H9 (cell line): ENCODE measurements at regions not wholly inside any gene's neighbourhood (a gene's known extent, or its start where the extent isn't known, plus 50 kb on each side); places are given as distances from the start of the nearest gene placed in this dataset.

Experiments used
- DNase-seq: peaks from one replicate; pipeline ENCODE4 v3.0.0-alpha.2; 2017
- H2AFZ ChIP-seq: one replicate; pipeline ENCODE4 v1.6.1; 2013; ENCODE audit warnings: mild to moderate bottlenecking, low read length, control low read depth, moderate library complexity
- H2AK5ac ChIP-seq: 2 replicates; pipeline ENCODE4 v1.6.1; 2013; ENCODE audit warnings: low read length, control low read depth, mixed read lengths; ENCODE audit not compliant: insufficient read length
- H2BK120ac ChIP-seq: one replicate; pipeline ENCODE4 v1.6.1; 2013; ENCODE audit warnings: low read depth, mild to moderate bottlenecking, low read length, control low read depth, inconsistent platforms; ENCODE audit not compliant: poor library complexity, severe bottlenecking
- H2BK12ac ChIP-seq: 2 replicates; pipeline ENCODE4 v1.6.1; 2013; ENCODE audit warnings: low read length, control low read depth, mixed read lengths, low read depth; ENCODE audit not compliant: insufficient read length
- H2BK15ac ChIP-seq: 2 replicates; pipeline ENCODE4 v1.6.1; 2013; ENCODE audit warnings: low read depth, low read length, control low read depth
- H2BK20ac ChIP-seq: one replicate; pipeline ENCODE4 v1.6.1; 2013; ENCODE audit warnings: low read depth, mild to moderate bottlenecking, low read length, control low read depth, inconsistent platforms; ENCODE audit not compliant: poor library complexity, severe bottlenecking
- H2BK5ac ChIP-seq: 2 replicates; pipeline ENCODE4 v1.6.1; 2013; ENCODE audit warnings: low read length, control low read depth, mixed read lengths; ENCODE audit not compliant: insufficient read length
- H3K14ac ChIP-seq: 2 replicates; pipeline ENCODE4 v1.6.1; 2013; ENCODE audit warnings: low read length, control low read depth; ENCODE audit not compliant: insufficient read depth
- H3K18ac ChIP-seq: 2 replicates; pipeline ENCODE4 v1.6.1; 2013; ENCODE audit warnings: low read depth, mild to moderate bottlenecking, mixed read lengths, low read length, control low read depth; ENCODE audit not compliant: insufficient read length
- H3K23ac ChIP-seq: 2 replicates; pipeline ENCODE4 v1.6.1; 2013; ENCODE audit warnings: low read length, control low read depth, mixed read lengths, low read depth; ENCODE audit not compliant: insufficient read length
- H3K23me2 ChIP-seq: 2 replicates; pipeline ENCODE4 v1.6.1; 2013; ENCODE audit warnings: low read depth, mild to moderate bottlenecking, mixed read lengths, low read length, control low read depth; ENCODE audit not compliant: insufficient read length, poor library complexity, severe bottlenecking
- H3K27ac ChIP-seq: 2 replicates; pipeline ENCODE4 v1.5.1; 2013; ENCODE audit warnings: low read length, control low read depth, mixed read lengths, low read depth; ENCODE audit not compliant: insufficient read length
- H3K27me3 ChIP-seq: 2 replicates; pipeline ENCODE4 v1.6.1; 2013; ENCODE audit warnings: low read length, control low read depth, inconsistent platforms; ENCODE audit not compliant: insufficient read depth
- H3K4ac ChIP-seq: 2 replicates; pipeline ENCODE4 v1.6.1; 2013; ENCODE audit warnings: low read depth, mild to moderate bottlenecking, control low read depth, inconsistent platforms, low read length, moderate library complexity
- H3K4me1 ChIP-seq: 2 replicates; pipeline ENCODE4 v1.6.1; 2013; ENCODE audit warnings: low read length, control low read depth, inconsistent platforms; ENCODE audit not compliant: insufficient read depth
- H3K4me2 ChIP-seq: 2 replicates; pipeline ENCODE4 v1.6.1; 2013; ENCODE audit warnings: low read length, control low read depth, mixed read lengths; ENCODE audit not compliant: insufficient read length, insufficient read depth
- H3K56ac ChIP-seq: 2 replicates; pipeline ENCODE4 v1.6.1; 2013; ENCODE audit warnings: low read depth, mild to moderate bottlenecking, mixed read lengths, low read length, control low read depth; ENCODE audit not compliant: insufficient read length
- H3K79me1 ChIP-seq: 2 replicates; pipeline ENCODE4 v1.6.1; 2013; ENCODE audit warnings: low read depth, mild to moderate bottlenecking, moderate library complexity, low read length, control low read depth, inconsistent platforms; ENCODE audit not compliant: insufficient read depth, poor library complexity, severe bottlenecking
- H3K79me2 ChIP-seq: 2 replicates; pipeline ENCODE4 v1.6.1; 2013; ENCODE audit warnings: low read length, control low read depth, inconsistent platforms; ENCODE audit not compliant: insufficient read depth
- H3K9ac ChIP-seq: 2 replicates; pipeline ENCODE4 v1.6.1; 2013; ENCODE audit warnings: low read length, control low read depth, mixed read lengths; ENCODE audit not compliant: insufficient read length; ENCODE audit errors: extremely low read depth
- H3K9me3 ChIP-seq: one replicate; pipeline ENCODE4 v1.6.1; 2013; ENCODE audit warnings: low read depth, low read length, inconsistent platforms; ENCODE audit not compliant: control insufficient read depth
- H3T11ph ChIP-seq: one replicate; pipeline ENCODE4 v1.6.1; 2013; ENCODE audit warnings: mild to moderate bottlenecking, low read length, control low read depth, inconsistent platforms
- H4K20me1 ChIP-seq: one replicate; pipeline ENCODE4 v1.6.1; 2013; ENCODE audit not compliant: control insufficient read depth, insufficient read length, insufficient read depth
- H4K5ac ChIP-seq: 2 replicates; pipeline ENCODE4 v1.6.1; 2013; ENCODE audit warnings: low read depth, mild to moderate bottlenecking, mixed read lengths, low read length, control low read depth; ENCODE audit not compliant: insufficient read length
- H4K8ac ChIP-seq: replicated peaks from 2 replicates; pipeline ENCODE4 v1.6.1; 2013; ENCODE audit warnings: low read length, control low read depth, mixed read lengths, low read depth; ENCODE audit not compliant: insufficient read length
- H4K91ac ChIP-seq: 2 replicates; pipeline ENCODE4 v1.6.1; 2013; ENCODE audit warnings: low read depth, mild to moderate bottlenecking, moderate library complexity, mixed read lengths, low read length, control low read depth; ENCODE audit not compliant: insufficient read length
- H3K27ac Mint-ChIP-seq, 3 experiments: 2 replicates in 2 of 3; 3 replicates in 1 of 3; pipeline ENCODE4 v1.8.0; 2020 to 2021; ENCODE audit warnings: mixed read lengths in 3 of 3, mild to moderate bottlenecking in 1 of 3, moderate library complexity in 1 of 3
- H3K27me3 Mint-ChIP-seq: 2 replicates; pipeline ENCODE4 v1.8.0; 2021; ENCODE audit warnings: low read depth, mild to moderate bottlenecking, moderate library complexity, mixed read lengths
- H3K36me3 Mint-ChIP-seq, 3 experiments: 2 replicates in 2 of 3; 3 replicates in 1 of 3; pipeline ENCODE4 v1.8.0; 2020 to 2021; ENCODE audit warnings: low read depth in 3 of 3, mixed read lengths in 3 of 3; ENCODE audit not compliant: insufficient read depth in 1 of 3
- H3K4me1 Mint-ChIP-seq, 2 experiments: 2 replicates each; pipeline ENCODE4 v1.8.0; 2020; ENCODE audit warnings: mixed read lengths in 2 of 2
- H3K4me3 Mint-ChIP-seq, 2 experiments: 2 replicates in 1 of 2; 3 replicates in 1 of 2; pipeline ENCODE4 v1.8.0; 2020 to 2021; ENCODE audit warnings: mild to moderate bottlenecking in 2 of 2, mixed read lengths in 2 of 2, moderate library complexity in 1 of 2
- H3K9me3 Mint-ChIP-seq, 2 experiments: 2 replicates in 1 of 2; 3 replicates in 1 of 2; pipeline ENCODE4 v1.8.0; 2020; ENCODE audit warnings: mild to moderate bottlenecking in 2 of 2, mixed read lengths in 2 of 2, moderate library complexity in 1 of 2
- WGBS: extraction: QIAGEN DNeasy Blood & Tissue Kit; methylation state at CpG from one replicate; pipeline ENCODE4 v1.1.7; 2013; ENCODE audit warnings: missing lambda C conversion rate, low lambda C conversion rate, mixed read lengths; ENCODE audit not compliant: insufficient read length; ENCODE audit errors: extremely low coverage; 5-methylcytosine and 5-hydroxymethylcytosine counted together
- TF ChIP-seq, protein P1 (sequence below): fragments of 200-600 bp; sonication (generic); conservative IDR thresholded peaks from 3 replicates; pipeline ENCODE4 v1.8.0; 2021; ENCODE audit warnings: antibody characterized with exemption, mild to moderate bottlenecking

DNA sequence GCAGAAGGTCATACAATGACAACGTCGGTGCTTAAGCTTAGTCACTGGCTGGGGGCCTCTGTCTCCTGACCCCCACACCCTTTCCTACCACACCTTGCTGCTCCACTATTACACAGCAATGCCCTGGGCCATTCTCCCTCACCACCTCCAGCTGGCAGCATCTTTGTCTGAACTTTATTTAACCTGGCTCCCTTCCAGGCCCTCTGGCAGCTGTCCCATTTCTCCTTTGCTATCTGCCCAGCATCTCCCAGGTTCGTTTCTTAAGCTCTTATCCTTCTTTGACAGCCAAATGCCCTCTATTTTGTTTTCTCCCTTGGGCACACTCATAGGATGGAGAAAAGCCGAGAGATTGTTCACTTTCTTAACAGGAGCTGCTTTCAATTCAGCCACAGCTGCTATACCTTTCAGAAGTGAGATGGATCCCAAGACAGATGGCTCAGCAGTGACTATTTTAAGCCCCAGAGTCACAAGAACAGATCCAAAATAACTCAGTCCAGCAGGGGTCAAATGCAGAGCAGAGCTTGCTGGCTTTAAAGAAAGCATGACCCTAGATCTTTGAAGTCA is 1277.1 kb upstream of the AUTS2 start:
- no peak overlapping the region for H2BK120ac ChIP-seq
- no peak overlapping the region for H3K18ac ChIP-seq
- no CpG with 5 or more reads among the region's 4 CpGs for WGBS
- H3K27me3 Mint-ChIP-seq, result no peaks in the 10 kb centered on the region
- H3K79me2 ChIP-seq, result no peaks in the 10 kb centered on the region
- H4K91ac ChIP-seq, result no peak overlapping the region
- no peak overlapping the region for H3K56ac ChIP-seq
- H4K8ac ChIP-seq, result no peak overlapping the region
- DNase-seq, result no peak
- no peak overlapping the region for H3K14ac ChIP-seq
- H3K27me3 ChIP-seq, result no peaks in the 10 kb centered on the region
- no peak overlapping the region for H2AFZ ChIP-seq
- H3K27ac ChIP-seq, result no peak overlapping the region
- H2BK15ac ChIP-seq, result no peak overlapping the region
- H3K23me2 ChIP-seq, result no peaks in the 10 kb centered on the region
- no peaks in the 10 kb centered on the region; a peak in 3 of 7 replicates for H3K36me3 Mint-ChIP-seq
- peaks cover 10 to 13% of the 10 kb centered on the region in 2 experiments for H3K4me1 Mint-ChIP-seq
- H3K23ac ChIP-seq, result no peak overlapping the region
- no peak overlapping the region for H3K9ac ChIP-seq
- H3K4ac ChIP-seq, result no peak overlapping the region
- H2BK20ac ChIP-seq, result no peak overlapping the region
- no peak overlapping the region for H2AK5ac ChIP-seq
- no peaks in the 10 kb centered on the region for H3K9me3 ChIP-seq
- no peak overlapping the region for H3K27ac Mint-ChIP-seq
- H3K4me1 ChIP-seq, result no peaks in the 10 kb centered on the region
- H3K4me3 Mint-ChIP-seq, result no peak overlapping the region
- H2BK5ac ChIP-seq, result no peak overlapping the region
- H3K9me3 Mint-ChIP-seq, result peaks cover 2 to 4% of the 10 kb centered on the region in 2 experiments; a peak in 4 of 5 replicates
- no peak overlapping the region for H3T11ph ChIP-seq
- no peak overlapping the region for H3K4me2 ChIP-seq
- H2BK12ac ChIP-seq, result no peak overlapping the region
- no peaks in the 10 kb centered on the region for H3K79me1 ChIP-seq
- no peak overlapping the region for H4K5ac ChIP-seq
- H4K20me1 ChIP-seq, result no peaks in the 10 kb centered on the region
- TF ChIP-seq, protein P1, sequence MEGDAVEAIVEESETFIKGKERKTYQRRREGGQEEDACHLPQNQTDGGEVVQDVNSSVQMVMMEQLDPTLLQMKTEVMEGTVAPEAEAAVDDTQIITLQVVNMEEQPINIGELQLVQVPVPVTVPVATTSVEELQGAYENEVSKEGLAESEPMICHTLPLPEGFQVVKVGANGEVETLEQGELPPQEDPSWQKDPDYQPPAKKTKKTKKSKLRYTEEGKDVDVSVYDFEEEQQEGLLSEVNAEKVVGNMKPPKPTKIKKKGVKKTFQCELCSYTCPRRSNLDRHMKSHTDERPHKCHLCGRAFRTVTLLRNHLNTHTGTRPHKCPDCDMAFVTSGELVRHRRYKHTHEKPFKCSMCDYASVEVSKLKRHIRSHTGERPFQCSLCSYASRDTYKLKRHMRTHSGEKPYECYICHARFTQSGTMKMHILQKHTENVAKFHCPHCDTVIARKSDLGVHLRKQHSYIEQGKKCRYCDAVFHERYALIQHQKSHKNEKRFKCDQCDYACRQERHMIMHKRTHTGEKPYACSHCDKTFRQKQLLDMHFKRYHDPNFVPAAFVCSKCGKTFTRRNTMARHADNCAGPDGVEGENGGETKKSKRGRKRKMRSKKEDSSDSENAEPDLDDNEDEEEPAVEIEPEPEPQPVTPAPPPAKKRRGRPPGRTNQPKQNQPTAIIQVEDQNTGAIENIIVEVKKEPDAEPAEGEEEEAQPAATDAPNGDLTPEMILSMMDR, result no peak
